ENCODE measurements at regions not wholly inside any gene's neighbourhood (a gene's known extent, or its start where the extent isn't known, plus 50 kb on each side); places are given as distances from the start of the nearest gene placed in this dataset.

GRCh38 chr15:66875588-66876420 is 173.8 kb downstream of the SMAD6 start:
- no peak for TF ChIP-seq CTCF (IDR thresholded peaks at IDR 0.05; ENCODE audit: insufficient read depth in 1 of 2, low read depth in 1 of 2, low read length in 1 of 2, severe bottlenecking in 1 of 2, unreplicated experiment in 1 of 2)
- H3K27me3 ChIP-seq (replicated peaks; ENCODE audit: control insufficient read depth, insufficient read depth, low read length): no peaks in the 10 kb centered on the region
- intact Hi-C loops (cut with micrococcal nuclease; ENCODE audit: unreplicated experiment): no loop called here
- no peak overlapping the region for H3K4me3 Mint-ChIP-seq (ENCODE audit: unreplicated experiment)
- peaks cover 5% of the 10 kb centered on the region; the same call in 1 of the 2 replicates for H3K9me3 ChIP-seq
- no peaks in the 10 kb centered on the region for H3K9me3 Mint-ChIP-seq (ENCODE audit: unreplicated experiment)
- no peak overlapping the region for H3K4me3 ChIP-seq (ENCODE audit: low read depth, low read length)
- H3K4me1 ChIP-seq: no peaks in the 10 kb centered on the region
- no peaks in the 10 kb centered on the region for H3K27me3 Mint-ChIP-seq (ENCODE audit: insufficient read depth, unreplicated experiment)
- H3K36me3 ChIP-seq (ENCODE audit: control insufficient read depth, insufficient read depth, low read length): no peaks in the 10 kb centered on the region
- H3K4me1 Mint-ChIP-seq (ENCODE audit: low read depth, unreplicated experiment): peaks cover under 1% of the 10 kb centered on the region
- POLR2A ChIA-PET: no interaction called here
- CTCF ChIA-PET: no interaction called here
- no peak overlapping the region for H3K27ac Mint-ChIP-seq (ENCODE audit: unreplicated experiment)
- no peak for DNase-seq
- no peaks in the 10 kb centered on the region for H3K36me3 Mint-ChIP-seq (ENCODE audit: insufficient read depth, unreplicated experiment)
- BruUV-seq (replicated peaks): no TSS peak

DNA sequence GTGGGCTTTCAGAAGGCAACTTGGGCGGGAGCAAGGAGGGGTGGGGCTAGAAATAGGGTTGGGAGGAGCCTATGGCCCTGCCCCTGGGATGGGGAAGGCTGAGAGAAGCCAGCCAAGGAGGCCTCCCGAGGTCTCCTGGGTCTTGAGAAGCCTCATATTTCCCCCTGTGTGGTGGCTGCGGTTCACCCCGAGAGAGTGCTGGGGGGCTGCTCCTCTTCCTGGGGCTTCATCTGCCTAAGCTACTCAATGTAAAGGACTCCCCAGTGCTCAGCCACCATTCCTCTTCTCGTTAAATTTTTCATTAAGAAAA is 174.3 kb downstream of the SMAD6 start:
- BruUV-seq (replicated peaks): no TSS peak
- POLR2A ChIA-PET: no interaction called here
- Mint-ChIP-seq H3K27me3 (ENCODE audit: insufficient read depth, unreplicated experiment) (no peaks in the 10 kb centered on the region), H3K27ac (ENCODE audit: unreplicated experiment) (no peak overlapping the region), H3K4me1 (ENCODE audit: low read depth, unreplicated experiment) (peaks cover 6% of the 10 kb centered on the region), H3K36me3 (ENCODE audit: insufficient read depth, unreplicated experiment) (no peaks in the 10 kb centered on the region), H3K9me3 (ENCODE audit: unreplicated experiment) (no peaks in the 10 kb centered on the region), H3K4me3 (ENCODE audit: unreplicated experiment) (no peak overlapping the region)
- DNase-seq: no peak
- Histone ChIP-seq H3K4me3 (ENCODE audit: low read depth, low read length) (no peak overlapping the region), H3K4me1 (no peaks in the 10 kb centered on the region), H3K9me3 (no peaks in the 10 kb centered on the region), H3K27me3 (replicated peaks; ENCODE audit: control insufficient read depth, insufficient read depth, low read length) (no peaks in the 10 kb centered on the region), H3K36me3 (ENCODE audit: control insufficient read depth, insufficient read depth, low read length) (no peaks in the 10 kb centered on the region)
- CTCF ChIA-PET: no interaction called here
- intact Hi-C loops (cut with micrococcal nuclease; ENCODE audit: unreplicated experiment): no loop called here
- no peak for TF ChIP-seq CTCF (IDR thresholded peaks at IDR 0.05; ENCODE audit: insufficient read depth in 1 of 2, low read depth in 1 of 2, low read length in 1 of 2, severe bottlenecking in 1 of 2, unreplicated experiment in 1 of 2)

DNA sequence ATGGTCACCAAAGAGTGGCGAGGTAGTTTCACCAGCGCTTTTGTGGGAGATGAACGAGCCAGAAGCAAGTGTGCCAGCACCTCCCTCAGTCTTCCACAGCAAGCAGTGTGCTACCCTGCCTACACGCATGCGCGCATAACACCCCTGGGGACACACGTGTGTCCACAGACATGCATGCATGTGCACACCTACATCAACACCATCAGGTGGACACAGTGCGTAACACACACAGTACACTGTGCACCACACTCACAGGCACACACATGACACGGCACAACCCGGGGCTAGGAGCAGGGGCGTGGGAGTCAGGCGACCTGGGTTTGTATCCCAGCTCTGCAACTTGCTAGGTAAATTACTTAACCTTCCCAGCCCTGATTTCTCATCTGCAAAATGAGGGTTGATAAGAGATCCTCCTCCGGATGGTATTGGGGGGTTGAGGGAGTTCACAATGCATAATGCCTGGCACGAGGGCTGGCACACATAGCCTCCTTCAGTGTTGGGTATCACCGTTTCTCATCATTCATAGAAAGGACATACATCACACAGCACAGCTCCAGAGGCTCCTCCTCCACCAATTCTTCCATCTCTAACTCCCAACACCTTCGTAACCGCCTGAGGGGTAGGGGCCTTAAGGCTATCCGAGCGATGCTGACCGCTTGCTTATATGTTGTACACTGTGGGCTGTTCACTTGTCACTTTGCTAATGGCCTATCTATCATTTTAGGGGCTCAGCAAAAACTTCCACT is 174.9 kb downstream of the SMAD6 start:
- BruUV-seq (replicated peaks): no TSS peak
- Histone ChIP-seq H3K4me3 (ENCODE audit: low read depth, low read length) (no peak overlapping the region), H3K36me3 (ENCODE audit: control insufficient read depth, insufficient read depth, low read length) (no peaks in the 10 kb centered on the region), H3K9me3 (no peaks in the 10 kb centered on the region), H3K27me3 (replicated peaks; ENCODE audit: control insufficient read depth, insufficient read depth, low read length) (no peaks in the 10 kb centered on the region), H3K4me1 (no peaks in the 10 kb centered on the region)
- H3K27me3 Mint-ChIP-seq (ENCODE audit: insufficient read depth, unreplicated experiment): no peaks in the 10 kb centered on the region
- intact Hi-C loops (cut with micrococcal nuclease; ENCODE audit: unreplicated experiment): no loop called here
- H3K36me3 Mint-ChIP-seq (ENCODE audit: insufficient read depth, unreplicated experiment): no peaks in the 10 kb centered on the region
- H3K9me3 Mint-ChIP-seq (ENCODE audit: unreplicated experiment): no peaks in the 10 kb centered on the region
- no peak overlapping the region for H3K4me3 Mint-ChIP-seq (ENCODE audit: unreplicated experiment)
- no peak for TF ChIP-seq CTCF (IDR thresholded peaks at IDR 0.05; ENCODE audit: insufficient read depth in 1 of 2, low read depth in 1 of 2, low read length in 1 of 2, severe bottlenecking in 1 of 2, unreplicated experiment in 1 of 2)
- ChIA-PET POLR2A (no interaction called here), CTCF (no interaction called here)
- H3K27ac Mint-ChIP-seq (ENCODE audit: unreplicated experiment): no peak overlapping the region
- no peak for DNase-seq
- peaks cover 7% of the 10 kb centered on the region for H3K4me1 Mint-ChIP-seq (ENCODE audit: low read depth, unreplicated experiment)

Measured in Caco-2 (cell line).